ENCODE measurements at regions not wholly inside any gene's neighbourhood (a gene's known extent, or its start where the extent isn't known, plus 50 kb on each side); places are given as distances from the start of the nearest gene placed in this dataset.

- no peak for TF ChIP-seq SUZ12 (IDR thresholded peaks at IDR 0.05; ENCODE audit: low read length)
- TF ChIP-seq YY1 (IDR thresholded peaks at IDR 0.05; ENCODE audit: low read depth, low read length) = no peak
- TF ChIP-seq CTCF (IDR thresholded peaks at IDR 0.05; ENCODE audit: control extremely low read depth in 1 of 3, insufficient read depth in 1 of 3, low read depth in 1 of 3, low read length in 3 of 3) = no peak
- TF ChIP-seq TEAD4 (IDR thresholded peaks at IDR 0.05; ENCODE audit: low read depth, low read length) = no peak
- no peak for TF ChIP-seq RAD21 (IDR thresholded peaks at IDR 0.05 in 1 of 2, conservative IDR thresholded peaks at IDR 0.05 in 1 of 2; ENCODE audit: low read depth in 2 of 2, low read length in 2 of 2)
- no peak for TF ChIP-seq TAF1 (IDR thresholded peaks at IDR 0.05; ENCODE audit: low read depth, low read length)
- no peak for TF ChIP-seq CBX8 (IDR thresholded peaks at IDR 0.05; ENCODE audit: borderline replicate concordance, low read depth, low read length)
- TF ChIP-seq POLR2AphosphoS5 (IDR thresholded peaks at IDR 0.05; ENCODE audit: low read depth, low read length) = no peak
- TF ChIP-seq, protein P1, sequence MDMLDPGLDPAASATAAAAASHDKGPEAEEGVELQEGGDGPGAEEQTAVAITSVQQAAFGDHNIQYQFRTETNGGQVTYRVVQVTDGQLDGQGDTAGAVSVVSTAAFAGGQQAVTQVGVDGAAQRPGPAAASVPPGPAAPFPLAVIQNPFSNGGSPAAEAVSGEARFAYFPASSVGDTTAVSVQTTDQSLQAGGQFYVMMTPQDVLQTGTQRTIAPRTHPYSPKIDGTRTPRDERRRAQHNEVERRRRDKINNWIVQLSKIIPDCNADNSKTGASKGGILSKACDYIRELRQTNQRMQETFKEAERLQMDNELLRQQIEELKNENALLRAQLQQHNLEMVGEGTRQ (IDR thresholded peaks at IDR 0.05; ENCODE audit: low read length) = no peak
- no peak for TF ChIP-seq JUN (IDR thresholded peaks at IDR 0.05; ENCODE audit: low read depth, low read length)
Measured at GRCh38 chr13:76790980-76791819, 95.0 kb downstream of the KCTD12 start.

Data from H1 (cell line).